Keratinocyte (primary cell): ENCODE measurements at regions not wholly inside any gene's neighbourhood (a gene's known extent, or its start where the extent isn't known, plus 50 kb on each side); places are given as distances from the start of the nearest gene placed in this dataset.
A peak's percentile ranks its signal among the peaks of the same experiment; 100 is the strongest.

Source experiments
- DNase-seq: peaks from one replicate; pipeline ENCODE4 v3.0.0-alpha.2; 2011; ENCODE audit warnings: low read depth, missing footprints, low spot score
- FAIRE-seq: peaks from 2 replicates; lab custom pipeline; 2011; peaks lifted over from hg19 to GRCh38; lab: Jason Lieb, UNC
- H2AFZ ChIP-seq: 2 replicates; pipeline ENCODE4 v1.6.0; 2012; ENCODE audit warnings: low read length, control low read depth, inconsistent platforms; ENCODE audit not compliant: control insufficient read depth
- H3K27ac ChIP-seq: 2 replicates; pipeline ENCODE4 v1.5.1; 2011; ENCODE audit warnings: low read length; ENCODE audit not compliant: control insufficient read depth, insufficient read depth
- H3K27me3 ChIP-seq: 3 replicates; pipeline ENCODE4 v1.6.0; 2011; ENCODE audit warnings: low read length; ENCODE audit not compliant: control insufficient read depth, insufficient read depth; ENCODE audit errors: extremely low read depth
- H3K36me3 ChIP-seq, 2 experiments: 2 replicates in 1 of 2; 3 replicates in 1 of 2; pipeline ENCODE4 v1.5.1; 2011; ENCODE audit warnings: low read length in 2 of 2, mild to moderate bottlenecking in 1 of 2; ENCODE audit not compliant: control insufficient read depth in 2 of 2, insufficient read depth in 2 of 2; ENCODE audit errors: extremely low read depth in 1 of 2
- H3K4me1 ChIP-seq: 3 replicates; pipeline ENCODE4 v1.5.1; 2011; ENCODE audit warnings: low read length; ENCODE audit not compliant: control insufficient read depth, insufficient read depth; ENCODE audit errors: extremely low read depth
- H3K4me2 ChIP-seq: 3 replicates; pipeline ENCODE4 v1.6.0; 2011; ENCODE audit warnings: low read depth, low read length; ENCODE audit not compliant: control insufficient read depth, insufficient read depth; ENCODE audit errors: extremely low read depth
- H3K4me3 ChIP-seq, 3 experiments: fragments of 200-600 bp in 1 of 3; sonication (generic) in 1 of 3; 2 replicates in 2 of 3; 3 replicates in 1 of 3; pipeline ENCODE4 v1.5.1; 2011 to 2016; ENCODE audit warnings: low read length in 3 of 3, mild to moderate bottlenecking in 3 of 3, control low read depth in 2 of 3, inconsistent platforms in 1 of 3, low read depth in 1 of 3, mixed read lengths in 1 of 3, mixed run types in 1 of 3, moderate library complexity in 1 of 3; ENCODE audit not compliant: control insufficient read depth in 2 of 3, insufficient read depth in 2 of 3; ENCODE audit errors: extremely low read depth in 1 of 3
- H3K79me2 ChIP-seq: 2 replicates; pipeline ENCODE4 v1.6.0; 2012; ENCODE audit warnings: low read length; ENCODE audit not compliant: control insufficient read depth, insufficient read depth
- H3K9ac ChIP-seq: 3 replicates; pipeline ENCODE4 v1.6.0; 2011; ENCODE audit warnings: low read length; ENCODE audit not compliant: control insufficient read depth, insufficient read depth; ENCODE audit errors: extremely low read depth
- H3K9me1 ChIP-seq: 3 replicates; pipeline ENCODE4 v1.6.0; 2011; ENCODE audit warnings: low read length; ENCODE audit not compliant: control insufficient read depth, insufficient read depth; ENCODE audit errors: extremely low read depth
- H3K9me3 ChIP-seq: 2 replicates; pipeline ENCODE4 v1.5.1; 2012; ENCODE audit warnings: low read depth, low read length; ENCODE audit not compliant: control insufficient read depth
- H4K20me1 ChIP-seq: 3 replicates; pipeline ENCODE4 v1.6.0; 2011; ENCODE audit warnings: low read length; ENCODE audit not compliant: control insufficient read depth, insufficient read depth; ENCODE audit errors: extremely low read depth
- EZH2 ChIP-seq: IDR thresholded peaks from one replicate; pipeline ENCODE4 v1.6.1; 2012; ENCODE audit warnings: inconsistent platforms, mild to moderate bottlenecking, low read length, moderate library complexity
- dilution Hi-C: fragments of 300-500 bp; cut with MboI; formaldehyde crosslinking; loops from one replicate; pipeline ENCODE4 v1.7.0; 2020; ENCODE audit warnings: low sequenced_read_pairs; ENCODE audit not compliant: extremely low pct_ligation_motif_present
- TF ChIP-seq, protein P1 (sequence below), 3 experiments: IDR thresholded peaks in 1 of 3; conservative IDR thresholded peaks in 1 of 3; optimal IDR thresholded peaks in 1 of 3; 2 replicates in 2 of 3; 3 replicates in 1 of 3; pipeline versions ENCODE3 to v1.5.1; 2011; ENCODE audit warnings: low read length in 3 of 3, mild to moderate bottlenecking in 3 of 3, moderate library complexity in 2 of 3, control low read depth in 1 of 3, inconsistent platforms in 1 of 3; ENCODE audit not compliant: insufficient read depth in 2 of 3; ENCODE audit errors: extremely low read depth in 1 of 3

DNA sequence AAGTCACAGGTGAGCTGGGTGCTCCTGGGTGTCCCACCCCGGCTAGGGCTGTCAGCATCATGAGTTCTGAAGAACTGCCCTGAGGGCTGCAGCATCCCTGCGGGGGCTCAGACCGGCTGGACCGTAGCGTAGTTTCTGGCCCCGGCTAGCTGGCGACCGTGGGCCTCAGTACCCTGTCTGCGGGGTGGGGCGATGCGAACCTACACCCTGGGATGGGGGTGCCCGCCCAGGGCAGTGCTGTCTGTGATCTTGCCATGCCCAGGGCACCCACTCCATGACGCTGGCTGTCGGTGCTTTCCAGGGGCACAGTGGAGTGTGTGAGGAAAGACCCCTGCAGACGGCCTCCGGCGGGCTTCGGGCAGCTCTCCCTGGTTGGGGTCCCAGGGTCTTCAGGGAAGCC is 66.5 kb upstream of the IRX4 start:
- peaks cover 26% of the 10 kb centered on the region for H3K4me1 ChIP-seq
- H3K79me2 ChIP-seq, result no peaks in the 10 kb centered on the region
- no peak for DNase-seq
- H4K20me1 ChIP-seq, result no peaks in the 10 kb centered on the region
- FAIRE-seq, result no peak
- no peaks in the 10 kb centered on the region for H3K9me1 ChIP-seq
- TF ChIP-seq, protein P1, sequence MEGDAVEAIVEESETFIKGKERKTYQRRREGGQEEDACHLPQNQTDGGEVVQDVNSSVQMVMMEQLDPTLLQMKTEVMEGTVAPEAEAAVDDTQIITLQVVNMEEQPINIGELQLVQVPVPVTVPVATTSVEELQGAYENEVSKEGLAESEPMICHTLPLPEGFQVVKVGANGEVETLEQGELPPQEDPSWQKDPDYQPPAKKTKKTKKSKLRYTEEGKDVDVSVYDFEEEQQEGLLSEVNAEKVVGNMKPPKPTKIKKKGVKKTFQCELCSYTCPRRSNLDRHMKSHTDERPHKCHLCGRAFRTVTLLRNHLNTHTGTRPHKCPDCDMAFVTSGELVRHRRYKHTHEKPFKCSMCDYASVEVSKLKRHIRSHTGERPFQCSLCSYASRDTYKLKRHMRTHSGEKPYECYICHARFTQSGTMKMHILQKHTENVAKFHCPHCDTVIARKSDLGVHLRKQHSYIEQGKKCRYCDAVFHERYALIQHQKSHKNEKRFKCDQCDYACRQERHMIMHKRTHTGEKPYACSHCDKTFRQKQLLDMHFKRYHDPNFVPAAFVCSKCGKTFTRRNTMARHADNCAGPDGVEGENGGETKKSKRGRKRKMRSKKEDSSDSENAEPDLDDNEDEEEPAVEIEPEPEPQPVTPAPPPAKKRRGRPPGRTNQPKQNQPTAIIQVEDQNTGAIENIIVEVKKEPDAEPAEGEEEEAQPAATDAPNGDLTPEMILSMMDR (optimal IDR thresholded peaks at IDR 0.05 in 1 of 3, IDR thresholded peaks at IDR 0.05 in 1 of 3, conservative IDR thresholded peaks at IDR 0.05 in 1 of 3; ENCODE audit: extremely low read depth in 1 of 3, insufficient read depth in 2 of 3, low read length in 3 of 3), result no peak
- no peak for TF ChIP-seq EZH2
- no peaks in the 10 kb centered on the region for H3K36me3 ChIP-seq
- dilution Hi-C loops, result no loop called here
- peak overlapping the region; percentile 86 for H3K9ac ChIP-seq
- H3K27ac ChIP-seq, result peak overlapping the region; percentile 96
- H3K4me3 ChIP-seq, result peak overlapping the region; percentile 30 to 33 (median 31)
- no peaks in the 10 kb centered on the region for H3K27me3 ChIP-seq
- no peak overlapping the region for H2AFZ ChIP-seq
- peak overlapping the region; percentile 64 for H3K4me2 ChIP-seq
- H3K9me3 ChIP-seq, result peaks cover 5% of the 10 kb centered on the region

- DNase-seq (peak; percentile 87), FAIRE-seq (peak; percentile 99)
- Histone ChIP-seq H3K9me1 (no peaks in the 10 kb centered on the region), H3K9me3 (peaks cover 5% of the 10 kb centered on the region), H3K4me3 (peak overlapping the region; percentile 30 to 33 (median 31)), H4K20me1 (no peaks in the 10 kb centered on the region), H3K36me3 (no peaks in the 10 kb centered on the region), H3K79me2 (no peaks in the 10 kb centered on the region), H3K9ac (peak overlapping the region; percentile 86), H3K27ac (peak overlapping the region; percentile 96), H3K4me1 (peaks cover 30% of the 10 kb centered on the region), H2AFZ (peak overlapping the region; percentile 58), H3K27me3 (no peaks in the 10 kb centered on the region), H3K4me2 (peak overlapping the region; percentile 64)
- dilution Hi-C loops, result no loop called here
- TF ChIP-seq, protein P1 (optimal IDR thresholded peaks at IDR 0.05 in 1 of 3, IDR thresholded peaks at IDR 0.05 in 1 of 3, conservative IDR thresholded peaks at IDR 0.05 in 1 of 3; ENCODE audit: extremely low read depth in 1 of 3, insufficient read depth in 2 of 3, low read length in 3 of 3), result no peak
- TF ChIP-seq EZH2, result no peak
Observed at GRCh38 chr5:1948663-1949191, 66.0 kb upstream of the IRX4 start.
